Adrenal gland (tissue), 9 donors: ENCODE measurements at regions not wholly inside any gene's neighbourhood (a gene's known extent, or its start where the extent isn't known, plus 50 kb on each side); places are given as distances from the start of the nearest gene placed in this dataset.

Experiments used
- DNase-seq, 7 donors: peaks; one replicate each; pipeline ENCODE4 v3.0.0-alpha.2; 2019 to 2020
- H3K27ac ChIP-seq, 5 donors: fragments of 200-600 bp; sonication (generic) in 4 of 5; 1 replicate in 3 of 5; 2 replicates in 2 of 5; pipeline versions ENCODE4 v1.5.1 to v1.8.0; 2016 to 2020; ENCODE audit warnings: mild to moderate bottlenecking in 1 of 5
- H3K27me3 ChIP-seq: fragments of 200-600 bp; 2 replicates; pipeline ENCODE4 v1.8.0; 2021
- H3K36me3 ChIP-seq, 2 donors: fragments of 200-600 bp; replicated peaks in 1 of 2; 1 replicate in 1 of 2; 2 replicates in 1 of 2; pipeline versions ENCODE4 v1.5.1 to v1.8.0; 2018 to 2022
- H3K4me1 ChIP-seq, 2 donors: fragments of 200-600 bp; replicated peaks in 1 of 2; 1 replicate in 1 of 2; 2 replicates in 1 of 2; pipeline versions ENCODE4 v1.5.1 to v1.8.0; 2018 to 2021
- H3K4me3 ChIP-seq, 4 donors: fragments of 200-600 bp; sonication (generic) in 3 of 4; one replicate each; pipeline ENCODE4 v1.5.1; 2016 to 2018
- H3K9me3 ChIP-seq, 3 donors: fragments of 200-600 bp; sonication (generic) in 1 of 3; replicated peaks in 1 of 3; 1 replicate in 2 of 3; 2 replicates in 1 of 3; pipeline versions ENCODE4 v1.5.1 to v1.8.0; 2016 to 2021
- POLR2A ChIP-seq, 2 donors: fragments of 450-650 bp; IDR thresholded peaks; one replicate each; pipeline ENCODE4 v1.6.1; 2017; ENCODE audit warnings: antibody characterized with exemption in 2 of 2, mild to moderate bottlenecking in 2 of 2, moderate library complexity in 1 of 2
- WGBS, 4 donors: extraction: QIAGEN DNeasy Blood & Tissue Kit in 2 of 4; methylation state at CpG; one replicate each; pipeline versions ENCODE4 v1.1.5 to v1.1.7; 2013 to 2017; 5-methylcytosine and 5-hydroxymethylcytosine counted together
- intact Hi-C, 2 donors: fragments of 100-400 bp; cut with DNase I; formaldehyde crosslinking; loops; one replicate each; pipeline versions ENCODE4 v1.14.1 to v1.15.0; 2022 to 2023
- TF ChIP-seq, protein P1 (sequence below), 6 experiments: fragments of 450-650 bp in 4 of 6; fragments of 200-600 bp in 2 of 6; sonication (generic) in 1 of 6; IDR thresholded peaks; 1 replicate in 5 of 6; 2 replicates in 1 of 6; pipeline versions ENCODE4 v1.5.1 to v1.8.0; 2016 to 2021; ENCODE audit warnings: antibody characterized with exemption in 6 of 6, mild to moderate bottlenecking in 2 of 6, moderate library complexity in 1 of 6
- donor health status: healthy with polysubstance abuse.
- donor health status: Bipolar disorder and iron deficiency.
- donor health status: DM: yes; HTN: yes; CAD: no.
- donor health status: DM: no; HTN: no; CAD: no.
- donor health status: DM: no; HTN: no; CAD: no.

- no peaks in the 10 kb centered on the region for H3K4me1 ChIP-seq
- no peak overlapping the region for H3K27ac ChIP-seq
- H3K27me3 ChIP-seq, result no peaks in the 10 kb centered on the region
- WGBS, 4 donors, result 64 to 80% (median 73%) methylated on average over 4 of the region's 4 CpGs
- intact Hi-C loops, result no loop called here
- no peaks in the 10 kb centered on the region for H3K9me3 ChIP-seq
- no peaks in the 10 kb centered on the region for H3K36me3 ChIP-seq
- TF ChIP-seq, protein P1, sequence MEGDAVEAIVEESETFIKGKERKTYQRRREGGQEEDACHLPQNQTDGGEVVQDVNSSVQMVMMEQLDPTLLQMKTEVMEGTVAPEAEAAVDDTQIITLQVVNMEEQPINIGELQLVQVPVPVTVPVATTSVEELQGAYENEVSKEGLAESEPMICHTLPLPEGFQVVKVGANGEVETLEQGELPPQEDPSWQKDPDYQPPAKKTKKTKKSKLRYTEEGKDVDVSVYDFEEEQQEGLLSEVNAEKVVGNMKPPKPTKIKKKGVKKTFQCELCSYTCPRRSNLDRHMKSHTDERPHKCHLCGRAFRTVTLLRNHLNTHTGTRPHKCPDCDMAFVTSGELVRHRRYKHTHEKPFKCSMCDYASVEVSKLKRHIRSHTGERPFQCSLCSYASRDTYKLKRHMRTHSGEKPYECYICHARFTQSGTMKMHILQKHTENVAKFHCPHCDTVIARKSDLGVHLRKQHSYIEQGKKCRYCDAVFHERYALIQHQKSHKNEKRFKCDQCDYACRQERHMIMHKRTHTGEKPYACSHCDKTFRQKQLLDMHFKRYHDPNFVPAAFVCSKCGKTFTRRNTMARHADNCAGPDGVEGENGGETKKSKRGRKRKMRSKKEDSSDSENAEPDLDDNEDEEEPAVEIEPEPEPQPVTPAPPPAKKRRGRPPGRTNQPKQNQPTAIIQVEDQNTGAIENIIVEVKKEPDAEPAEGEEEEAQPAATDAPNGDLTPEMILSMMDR (IDR thresholded peaks at IDR 0.05), result no peak
- TF ChIP-seq POLR2A (IDR thresholded peaks at IDR 0.05), result no peak
- DNase-seq, result no peak
- H3K4me3 ChIP-seq, result no peak overlapping the region
Observed at GRCh38 chr12:97323154-97323553, 139.4 kb upstream of the RMST start.

GRCh38 chr12:97324471-97324870, 138.1 kb upstream of the RMST start:
- H3K4me3 ChIP-seq, result no peak overlapping the region
- H3K36me3 ChIP-seq, result no peaks in the 10 kb centered on the region
- 54 to 77% (median 65%) methylated on average over 7 of the region's 7 CpGs for WGBS, 4 donors
- no peak for DNase-seq
- TF ChIP-seq POLR2A (IDR thresholded peaks at IDR 0.05), result no peak
- TF ChIP-seq, protein P1 (IDR thresholded peaks at IDR 0.05), result no peak
- no peak overlapping the region for H3K27ac ChIP-seq
- H3K27me3 ChIP-seq, result no peaks in the 10 kb centered on the region
- no peaks in the 10 kb centered on the region for H3K4me1 ChIP-seq
- intact Hi-C loops, result no loop called here
- H3K9me3 ChIP-seq, result no peaks in the 10 kb centered on the region

GRCh38 chr12:97335115-97335514, 127.5 kb upstream of the RMST start:
- no peak for DNase-seq
- H3K9me3 ChIP-seq, result no peaks in the 10 kb centered on the region
- WGBS, 4 donors, result 38 to 56% (median 50%) methylated on average over 4 of the region's 4 CpGs
- H3K4me1 ChIP-seq, result no peaks in the 10 kb centered on the region
- no peak overlapping the region for H3K27ac ChIP-seq
- intact Hi-C loops, result no loop called here
- H3K36me3 ChIP-seq, result no peaks in the 10 kb centered on the region
- no peak overlapping the region for H3K4me3 ChIP-seq
- H3K27me3 ChIP-seq, result no peaks in the 10 kb centered on the region
- TF ChIP-seq, protein P1 (IDR thresholded peaks at IDR 0.05), result no peak
- no peak for TF ChIP-seq POLR2A (IDR thresholded peaks at IDR 0.05)

DNA sequence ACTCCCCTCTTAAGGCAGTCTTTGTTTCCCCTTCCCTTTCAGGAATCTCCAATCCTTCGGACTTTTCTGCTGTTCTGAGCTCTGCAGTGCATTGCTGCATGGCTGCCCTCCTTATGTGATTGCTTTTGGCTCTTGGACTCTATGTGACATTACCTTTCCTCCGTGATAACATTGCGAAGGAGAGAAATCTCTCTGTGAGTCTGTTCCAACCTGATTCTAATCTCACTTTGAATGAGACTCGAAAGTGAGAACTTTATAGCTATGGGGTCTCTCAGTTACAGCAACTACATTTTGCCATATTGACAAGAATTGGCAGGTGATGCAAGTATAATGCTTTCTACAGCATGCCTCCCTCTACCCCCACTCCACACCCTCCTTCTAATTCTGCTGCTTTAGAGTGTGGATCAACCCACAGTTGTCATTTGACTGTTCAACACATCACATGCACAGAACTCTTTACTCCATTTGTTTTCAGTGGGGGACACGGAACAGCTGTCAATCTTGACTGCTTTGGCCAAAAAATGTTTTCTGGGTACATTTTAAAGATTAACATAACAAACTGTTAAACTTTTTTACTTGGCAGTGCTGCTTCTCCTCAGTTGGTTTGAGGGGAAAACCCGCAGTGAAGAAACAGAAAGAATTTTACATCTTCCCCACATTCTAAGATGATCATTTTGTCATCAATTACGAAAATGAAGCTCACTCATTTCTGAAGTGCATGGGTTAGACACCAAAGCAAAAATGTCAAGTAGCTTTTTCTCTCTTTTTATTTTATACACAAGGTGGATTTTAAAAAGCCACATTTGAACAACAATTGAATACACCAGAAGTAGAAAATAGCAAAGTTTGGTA, 125.5 kb upstream of the RMST start:
- H3K27ac ChIP-seq, result no peak overlapping the region
- H3K4me3 ChIP-seq, result no peak overlapping the region
- no peaks in the 10 kb centered on the region for H3K9me3 ChIP-seq
- H3K4me1 ChIP-seq, result no peaks in the 10 kb centered on the region
- H3K27me3 ChIP-seq, result no peaks in the 10 kb centered on the region
- intact Hi-C loops, result no loop called here
- no peak for TF ChIP-seq POLR2A (IDR thresholded peaks at IDR 0.05)
- TF ChIP-seq, protein P1 (IDR thresholded peaks at IDR 0.05), result no peak
- DNase-seq, result no peak
- WGBS, 4 donors, result 62 to 76% (median 69%) methylated on average over 7 of the region's 7 CpGs
- H3K36me3 ChIP-seq, result no peaks in the 10 kb centered on the region
